PFSK-1 (cell line): ENCODE measurements at regions not wholly inside any gene's neighbourhood (a gene's known extent, or its start where the extent isn't known, plus 50 kb on each side); places are given as distances from the start of the nearest gene placed in this dataset.

Source experiments
- FOXP2 ChIP-seq: optimal IDR thresholded peaks from 2 replicates; pipeline ENCODE3; 2011; ENCODE audit warnings: borderline replicate concordance, control low read depth, inconsistent platforms; ENCODE audit not compliant: insufficient read depth; ENCODE audit errors: extremely low read length, extremely low read depth
- POLR2AphosphoS5 ChIP-seq: IDR thresholded peaks from 2 replicates; pipeline ENCODE4 v1.6.1; 2012; ENCODE audit warnings: low read depth, mild to moderate bottlenecking, control low read depth, low read length, moderate library complexity
- SIN3A ChIP-seq: IDR thresholded peaks from 2 replicates; pipeline ENCODE4 v1.6.1; 2012; ENCODE audit warnings: mild to moderate bottlenecking, low read length, moderate library complexity, borderline replicate concordance; ENCODE audit not compliant: insufficient read depth
- TAF1 ChIP-seq: IDR thresholded peaks from 2 replicates; pipeline ENCODE4 v1.6.1; 2012; ENCODE audit warnings: low read length, control low read depth, borderline replicate concordance; ENCODE audit not compliant: insufficient read depth
- TF ChIP-seq, protein P1 (sequence below), 2 experiments: IDR thresholded peaks; 2 replicates each; pipeline versions ENCODE4 v1.6.1 to v1.8.0; 2011 to 2012; ENCODE audit warnings: low read depth in 2 of 2, low read length in 2 of 2, control low read depth in 1 of 2, inconsistent platforms in 1 of 2, mild to moderate bottlenecking in 1 of 2, moderate library complexity in 1 of 2; ENCODE audit not compliant: insufficient read depth in 1 of 2

DNA sequence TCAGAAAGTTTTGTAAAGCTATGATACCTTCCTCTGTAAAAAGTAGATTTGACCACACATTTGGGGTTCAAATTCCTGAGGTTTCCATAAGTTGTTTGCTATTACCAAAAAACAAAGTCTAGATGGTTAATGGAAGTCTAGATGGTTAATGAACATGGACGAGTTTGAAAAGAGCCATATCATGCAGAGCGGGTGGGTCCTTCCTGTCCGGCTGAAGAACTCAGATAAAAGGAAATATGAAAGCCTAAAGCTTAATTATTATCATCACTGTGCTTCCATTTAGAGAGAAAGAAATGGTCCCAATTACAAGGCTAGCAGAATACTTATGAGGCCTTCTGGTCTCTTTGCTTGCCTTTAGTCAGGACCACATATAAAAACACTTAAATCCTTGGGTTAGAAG, 132.1 kb upstream of the SATB1 start:
- TF ChIP-seq POLR2AphosphoS5 (no peak), TAF1 (no peak), FOXP2 (no peak), SIN3A (no peak)
- TF ChIP-seq, protein P1, sequence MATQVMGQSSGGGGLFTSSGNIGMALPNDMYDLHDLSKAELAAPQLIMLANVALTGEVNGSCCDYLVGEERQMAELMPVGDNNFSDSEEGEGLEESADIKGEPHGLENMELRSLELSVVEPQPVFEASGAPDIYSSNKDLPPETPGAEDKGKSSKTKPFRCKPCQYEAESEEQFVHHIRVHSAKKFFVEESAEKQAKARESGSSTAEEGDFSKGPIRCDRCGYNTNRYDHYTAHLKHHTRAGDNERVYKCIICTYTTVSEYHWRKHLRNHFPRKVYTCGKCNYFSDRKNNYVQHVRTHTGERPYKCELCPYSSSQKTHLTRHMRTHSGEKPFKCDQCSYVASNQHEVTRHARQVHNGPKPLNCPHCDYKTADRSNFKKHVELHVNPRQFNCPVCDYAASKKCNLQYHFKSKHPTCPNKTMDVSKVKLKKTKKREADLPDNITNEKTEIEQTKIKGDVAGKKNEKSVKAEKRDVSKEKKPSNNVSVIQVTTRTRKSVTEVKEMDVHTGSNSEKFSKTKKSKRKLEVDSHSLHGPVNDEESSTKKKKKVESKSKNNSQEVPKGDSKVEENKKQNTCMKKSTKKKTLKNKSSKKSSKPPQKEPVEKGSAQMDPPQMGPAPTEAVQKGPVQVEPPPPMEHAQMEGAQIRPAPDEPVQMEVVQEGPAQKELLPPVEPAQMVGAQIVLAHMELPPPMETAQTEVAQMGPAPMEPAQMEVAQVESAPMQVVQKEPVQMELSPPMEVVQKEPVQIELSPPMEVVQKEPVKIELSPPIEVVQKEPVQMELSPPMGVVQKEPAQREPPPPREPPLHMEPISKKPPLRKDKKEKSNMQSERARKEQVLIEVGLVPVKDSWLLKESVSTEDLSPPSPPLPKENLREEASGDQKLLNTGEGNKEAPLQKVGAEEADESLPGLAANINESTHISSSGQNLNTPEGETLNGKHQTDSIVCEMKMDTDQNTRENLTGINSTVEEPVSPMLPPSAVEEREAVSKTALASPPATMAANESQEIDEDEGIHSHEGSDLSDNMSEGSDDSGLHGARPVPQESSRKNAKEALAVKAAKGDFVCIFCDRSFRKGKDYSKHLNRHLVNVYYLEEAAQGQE (IDR thresholded peaks at IDR 0.05; ENCODE audit: insufficient read depth in 1 of 2, low read depth in 2 of 2, low read length in 2 of 2): no peak

DNA sequence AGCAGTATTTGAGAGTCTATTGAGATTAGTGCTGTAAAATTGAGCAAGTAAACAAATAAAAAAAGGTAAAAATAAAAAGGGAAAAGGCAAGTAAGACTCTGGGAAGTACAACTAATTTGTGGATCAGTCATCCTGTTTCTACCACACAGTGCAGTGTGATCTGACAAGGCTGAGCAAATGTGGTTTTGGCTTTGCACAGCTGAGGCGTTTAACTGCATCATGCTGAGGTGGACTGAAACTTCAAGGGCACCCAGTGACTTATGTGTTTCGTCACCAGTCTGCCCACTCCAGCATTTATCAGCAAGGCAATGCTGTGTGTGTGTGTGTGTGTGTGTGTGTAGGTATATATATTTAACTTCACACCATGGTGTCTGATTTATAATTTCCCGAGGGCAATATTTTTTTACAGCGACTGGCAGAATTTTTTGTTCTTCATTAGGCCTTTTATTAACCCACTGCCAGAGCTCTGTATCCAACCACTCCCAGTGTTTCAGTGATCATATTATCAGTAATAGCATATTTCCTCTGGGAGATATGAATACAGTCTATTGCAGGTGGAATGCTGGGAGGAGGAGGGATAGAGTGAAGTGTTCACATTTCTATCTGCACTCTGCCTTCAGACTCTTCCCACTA, 131.5 kb upstream of the SATB1 start:
- TF ChIP-seq POLR2AphosphoS5 (no peak), TAF1 (no peak), FOXP2 (no peak), SIN3A (no peak)
- TF ChIP-seq, protein P1 (IDR thresholded peaks at IDR 0.05; ENCODE audit: insufficient read depth in 1 of 2, low read depth in 2 of 2, low read length in 2 of 2): no peak

DNA sequence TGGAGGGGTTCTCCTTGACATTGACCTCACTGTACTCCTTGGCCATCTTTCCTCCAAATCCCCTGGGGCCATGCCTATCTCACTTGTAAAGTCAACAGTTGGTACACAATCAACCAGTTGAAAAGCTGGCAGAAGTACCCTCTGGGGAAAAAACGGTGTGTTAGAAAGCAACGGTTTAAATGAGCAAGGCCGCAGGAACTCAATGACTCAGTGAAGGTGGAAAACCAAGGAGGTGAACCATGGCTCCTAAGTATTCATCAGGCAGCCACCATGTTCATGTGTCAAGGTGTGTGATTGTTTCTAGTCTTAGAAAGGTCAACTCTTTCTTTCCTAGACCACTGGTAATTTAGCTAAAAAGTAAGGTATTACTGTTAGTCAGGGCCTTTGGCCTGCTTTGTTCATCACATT, 130.9 kb upstream of the SATB1 start:
- TF ChIP-seq TAF1 (no peak), SIN3A (no peak), FOXP2 (no peak), POLR2AphosphoS5 (no peak)
- TF ChIP-seq, protein P1 (IDR thresholded peaks at IDR 0.05; ENCODE audit: insufficient read depth in 1 of 2, low read depth in 2 of 2, low read length in 2 of 2): no peak

DNA sequence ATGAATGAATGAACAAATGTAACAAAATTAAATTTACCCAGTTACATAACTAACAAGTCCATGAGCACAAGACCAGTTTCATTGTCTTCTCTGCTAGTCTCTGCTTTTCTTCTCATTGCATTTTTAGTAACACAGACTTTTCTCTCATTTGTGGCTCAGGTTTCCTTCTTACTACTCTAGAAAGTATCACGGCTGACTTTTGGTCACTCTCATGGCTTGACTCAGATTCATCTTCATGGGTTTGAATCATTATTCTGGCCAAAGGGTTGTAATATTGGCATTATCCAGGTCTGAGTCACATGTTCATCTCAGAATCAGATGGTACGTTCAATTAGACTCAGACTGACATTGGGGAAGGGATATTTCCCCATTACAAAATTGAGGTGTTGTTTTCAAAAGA, 121.5 kb upstream of the SATB1 start:
- TF ChIP-seq POLR2AphosphoS5 (no peak), TAF1 (no peak), FOXP2 (no peak), SIN3A (no peak)
- TF ChIP-seq, protein P1 (IDR thresholded peaks at IDR 0.05; ENCODE audit: insufficient read depth in 1 of 2, low read depth in 2 of 2, low read length in 2 of 2): no peak

DNA sequence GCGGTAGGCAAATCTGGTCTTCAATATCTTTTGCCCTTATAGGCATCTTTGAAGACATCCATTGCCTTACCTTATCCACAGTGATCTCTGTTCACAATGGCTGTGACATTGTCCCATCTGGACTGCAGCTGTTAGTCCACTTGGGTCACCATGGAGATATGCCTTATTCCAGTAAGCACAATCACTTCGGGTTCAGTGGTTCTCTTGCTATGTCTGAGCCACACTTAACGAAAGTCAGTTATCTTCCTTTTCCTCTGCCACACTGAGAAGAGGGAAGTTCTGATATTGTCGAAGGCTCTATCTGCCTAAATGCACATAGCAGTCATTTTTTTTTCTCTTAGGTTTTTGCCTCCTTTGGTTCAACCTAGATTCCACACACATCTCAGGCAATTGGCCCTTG, 119.0 kb upstream of the SATB1 start:
- TF ChIP-seq SIN3A (no peak), TAF1 (no peak), POLR2AphosphoS5 (no peak), FOXP2 (no peak)
- TF ChIP-seq, protein P1 (IDR thresholded peaks at IDR 0.05; ENCODE audit: insufficient read depth in 1 of 2, low read depth in 2 of 2, low read length in 2 of 2): no peak
